Prostate gland (tissue), 2 donors: ENCODE measurements at regions not wholly inside any gene's neighbourhood (a gene's known extent, or its start where the extent isn't known, plus 50 kb on each side); places are given as distances from the start of the nearest gene placed in this dataset.

ENCODE experiments used
- POLR2A ChIP-seq: fragments of 450-650 bp; IDR thresholded peaks from one replicate; pipeline ENCODE4 v1.6.1; 2016; ENCODE audit warnings: antibody characterized with exemption, mild to moderate bottlenecking
- POLR2AphosphoS5 ChIP-seq: sonication (generic); formaldehyde crosslinking; IDR thresholded peaks from one replicate; pipeline ENCODE4 v1.6.1; 2017; ENCODE audit warnings: antibody characterized with exemption
- TF ChIP-seq, protein P1 (sequence below), 4 experiments: fragments of 200-600 bp in 2 of 4; fragments of 450-650 bp in 2 of 4; sonication (generic) in 2 of 4; IDR thresholded peaks; 1 replicate in 3 of 4; 2 replicates in 1 of 4; pipeline ENCODE4 v1.5.1; 2016 to 2019; ENCODE audit warnings: antibody characterized with exemption in 4 of 4, mild to moderate bottlenecking in 2 of 4, moderate library complexity in 2 of 4

DNA sequence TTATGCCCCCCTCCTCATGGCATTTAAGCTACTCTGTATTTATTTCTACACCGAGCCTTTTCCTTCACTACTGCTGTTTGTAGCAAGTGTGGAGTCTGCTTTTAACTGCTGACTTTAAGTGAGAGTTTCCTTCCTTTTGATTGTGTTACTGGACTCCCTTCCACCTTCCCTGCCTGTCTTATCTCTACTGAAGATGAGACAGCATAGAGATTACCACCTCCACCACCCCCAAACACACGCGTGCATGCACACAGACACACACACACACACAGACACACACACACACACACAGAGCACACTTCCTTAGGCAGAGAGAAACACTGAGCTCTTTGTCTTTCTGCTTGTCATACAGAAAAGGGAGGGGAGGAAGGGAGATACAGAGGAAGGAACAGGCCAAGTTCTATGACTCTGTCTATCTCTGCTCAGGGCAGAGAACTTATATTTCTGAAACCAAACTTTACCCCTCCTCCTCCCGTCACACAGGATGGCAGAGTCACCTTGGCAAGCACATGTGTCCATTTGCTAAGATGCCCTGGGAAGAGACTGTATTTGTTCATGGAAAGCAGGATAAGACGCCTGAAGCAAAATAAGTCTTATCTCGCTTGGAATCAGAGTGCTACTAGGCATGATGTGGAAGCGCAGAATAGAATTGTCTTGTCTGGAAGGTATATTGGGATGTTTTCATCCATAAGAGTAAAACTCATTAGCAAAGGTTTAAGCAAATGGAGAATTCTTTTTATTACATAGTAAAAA lies 81.8 kb upstream of the CAV2 start:
- TF ChIP-seq, protein P1, sequence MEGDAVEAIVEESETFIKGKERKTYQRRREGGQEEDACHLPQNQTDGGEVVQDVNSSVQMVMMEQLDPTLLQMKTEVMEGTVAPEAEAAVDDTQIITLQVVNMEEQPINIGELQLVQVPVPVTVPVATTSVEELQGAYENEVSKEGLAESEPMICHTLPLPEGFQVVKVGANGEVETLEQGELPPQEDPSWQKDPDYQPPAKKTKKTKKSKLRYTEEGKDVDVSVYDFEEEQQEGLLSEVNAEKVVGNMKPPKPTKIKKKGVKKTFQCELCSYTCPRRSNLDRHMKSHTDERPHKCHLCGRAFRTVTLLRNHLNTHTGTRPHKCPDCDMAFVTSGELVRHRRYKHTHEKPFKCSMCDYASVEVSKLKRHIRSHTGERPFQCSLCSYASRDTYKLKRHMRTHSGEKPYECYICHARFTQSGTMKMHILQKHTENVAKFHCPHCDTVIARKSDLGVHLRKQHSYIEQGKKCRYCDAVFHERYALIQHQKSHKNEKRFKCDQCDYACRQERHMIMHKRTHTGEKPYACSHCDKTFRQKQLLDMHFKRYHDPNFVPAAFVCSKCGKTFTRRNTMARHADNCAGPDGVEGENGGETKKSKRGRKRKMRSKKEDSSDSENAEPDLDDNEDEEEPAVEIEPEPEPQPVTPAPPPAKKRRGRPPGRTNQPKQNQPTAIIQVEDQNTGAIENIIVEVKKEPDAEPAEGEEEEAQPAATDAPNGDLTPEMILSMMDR (IDR thresholded peaks at IDR 0.05): no peak
- TF ChIP-seq POLR2A (no peak), POLR2AphosphoS5 (no peak)
